ENCODE measurements at regions not wholly inside any gene's neighbourhood (a gene's known extent, or its start where the extent isn't known, plus 50 kb on each side); places are given as distances from the start of the nearest gene placed in this dataset.

GRCh38 chrX:42597481-42597880, 180.5 kb downstream of the PPP1R2C start:
- no peak overlapping the region for H3K4me3 Mint-ChIP-seq
- no peaks in the 10 kb centered on the region for H3K36me3 Mint-ChIP-seq (ENCODE audit: low read depth)
- no peaks in the 10 kb centered on the region for H3K27me3 Mint-ChIP-seq (ENCODE audit: low read depth)
- no peak overlapping the region for H3K27ac Mint-ChIP-seq
- no peaks in the 10 kb centered on the region for H3K4me1 Mint-ChIP-seq (ENCODE audit: low read depth)
- no peaks in the 10 kb centered on the region for H3K9me3 Mint-ChIP-seq

- no peak overlapping the region for H3K27ac Mint-ChIP-seq
- H3K36me3 Mint-ChIP-seq (ENCODE audit: low read depth), result no peaks in the 10 kb centered on the region
- H3K4me1 Mint-ChIP-seq (ENCODE audit: low read depth), result no peaks in the 10 kb centered on the region
- H3K27me3 Mint-ChIP-seq (ENCODE audit: low read depth), result no peaks in the 10 kb centered on the region
- peaks cover 3% of the 10 kb centered on the region for H3K9me3 Mint-ChIP-seq
- H3K4me3 Mint-ChIP-seq, result no peak overlapping the region
These were observed 191.9 kb downstream of the PPP1R2C start for GRCh38 chrX:42585842-42586621.

DNA sequence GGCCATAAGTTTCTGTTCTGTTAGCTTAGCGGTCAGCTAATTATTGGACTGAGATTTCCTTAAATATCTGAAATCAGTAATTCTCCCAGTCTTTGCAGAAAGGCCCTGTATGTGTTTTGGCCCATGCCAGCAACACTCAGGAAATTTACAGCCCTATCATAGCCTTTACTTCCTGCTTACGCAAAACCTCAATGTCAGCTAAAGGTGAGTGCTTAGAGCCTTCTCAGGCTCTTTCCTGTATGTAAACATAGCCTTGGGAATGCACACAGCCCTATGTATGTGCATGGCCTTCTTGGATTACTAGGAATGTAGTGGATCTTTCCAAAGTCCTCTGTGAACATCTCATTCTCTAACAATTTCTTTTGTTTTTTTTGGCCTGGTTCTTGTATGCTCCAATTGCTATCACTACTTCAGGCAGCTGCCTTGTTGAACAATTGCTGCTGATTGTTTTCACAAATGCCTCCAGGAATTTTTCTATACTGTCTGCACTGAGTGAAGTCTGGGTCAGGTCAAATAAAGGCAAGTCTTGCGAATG, 200.0 kb downstream of the PPP1R2C start:
- no peaks in the 10 kb centered on the region for H3K36me3 Mint-ChIP-seq (ENCODE audit: low read depth)
- H3K27ac Mint-ChIP-seq, result no peak overlapping the region
- peaks cover 3% of the 10 kb centered on the region for H3K4me1 Mint-ChIP-seq (ENCODE audit: low read depth)
- H3K4me3 Mint-ChIP-seq, result no peak overlapping the region
- H3K27me3 Mint-ChIP-seq (ENCODE audit: low read depth), result no peaks in the 10 kb centered on the region
- peaks cover 7% of the 10 kb centered on the region for H3K9me3 Mint-ChIP-seq

DNA sequence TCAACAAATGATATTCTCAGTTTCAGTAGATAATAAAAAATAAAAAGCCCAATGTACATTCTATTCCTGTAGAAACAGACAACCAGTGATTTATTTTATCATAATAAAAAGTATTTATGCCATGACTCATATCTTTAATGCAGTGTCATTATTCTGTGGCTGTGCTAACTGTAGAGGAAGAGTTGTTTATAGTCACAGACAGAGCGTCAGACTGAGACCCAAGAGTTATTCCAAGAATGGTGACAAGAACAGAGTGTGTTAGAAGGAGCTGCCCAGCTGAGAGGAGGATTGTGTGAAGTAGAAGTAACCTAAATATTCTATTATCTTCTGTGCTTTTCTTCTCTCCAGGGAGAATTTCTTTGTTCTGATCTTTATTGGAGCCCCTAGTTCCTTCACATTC, 210.7 kb downstream of the PPP1R2C start:
- H3K4me1 Mint-ChIP-seq (ENCODE audit: low read depth), result peaks cover 5% of the 10 kb centered on the region
- H3K9me3 Mint-ChIP-seq, result no peaks in the 10 kb centered on the region
- no peaks in the 10 kb centered on the region for H3K36me3 Mint-ChIP-seq (ENCODE audit: low read depth)
- no peak overlapping the region for H3K27ac Mint-ChIP-seq
- H3K27me3 Mint-ChIP-seq (ENCODE audit: low read depth), result no peaks in the 10 kb centered on the region
- no peak overlapping the region for H3K4me3 Mint-ChIP-seq

DNA sequence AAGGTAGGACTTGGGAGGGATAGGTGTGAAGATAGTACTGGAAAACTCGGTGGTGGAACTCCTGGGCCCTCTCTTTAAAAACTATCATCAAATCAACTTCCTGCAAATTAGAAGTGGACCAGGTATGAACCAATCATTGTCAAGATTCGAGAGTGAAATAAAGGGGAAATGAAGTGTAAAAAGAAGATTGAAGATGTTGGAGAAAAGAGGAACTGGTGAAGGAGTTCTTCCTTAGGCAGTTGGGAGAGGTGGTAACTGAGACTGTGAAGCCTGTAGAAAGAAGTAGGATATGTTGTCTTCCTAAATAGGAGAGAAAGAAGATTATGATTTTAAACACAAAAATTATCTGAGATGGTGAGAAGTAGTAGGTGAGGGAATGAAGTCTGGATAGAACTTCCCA, 212.2 kb downstream of the PPP1R2C start:
- Mint-ChIP-seq H3K27ac (no peak overlapping the region), H3K9me3 (no peaks in the 10 kb centered on the region)

DNA sequence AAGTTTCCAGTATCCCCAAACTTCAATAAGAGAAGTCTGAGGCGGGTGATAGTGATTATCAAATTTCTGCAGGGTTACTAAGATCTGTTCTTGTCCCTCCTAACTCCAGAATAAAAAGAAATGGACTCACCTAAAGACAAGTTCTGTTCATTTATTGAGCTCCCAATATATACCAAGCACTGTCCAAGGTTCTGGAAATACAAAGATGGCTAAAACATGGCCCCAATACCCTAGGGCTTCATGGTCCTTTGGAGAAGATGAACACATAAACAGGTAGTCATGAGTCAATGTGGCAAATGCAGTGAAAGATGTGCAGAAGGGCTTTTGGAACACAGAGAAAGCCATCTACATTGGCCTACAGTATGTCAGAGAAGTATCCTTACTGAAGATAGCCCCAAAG, 231.2 kb downstream of the PPP1R2C start:
- Mint-ChIP-seq H3K9me3 (no peaks in the 10 kb centered on the region), H3K36me3 (ENCODE audit: low read depth) (no peaks in the 10 kb centered on the region), H3K27ac (no peak overlapping the region), H3K4me1 (ENCODE audit: low read depth) (no peaks in the 10 kb centered on the region), H3K4me3 (no peak overlapping the region), H3K27me3 (ENCODE audit: low read depth) (no peaks in the 10 kb centered on the region)

More for the DNA sequence above, 212.2 kb downstream of the PPP1R2C start:
- Mint-ChIP-seq H3K4me3 (no peak overlapping the region), H3K36me3 (ENCODE audit: low read depth) (no peaks in the 10 kb centered on the region), H3K4me1 (ENCODE audit: low read depth) (peaks cover 5% of the 10 kb centered on the region), H3K27me3 (ENCODE audit: low read depth) (no peaks in the 10 kb centered on the region)

- H3K36me3 Mint-ChIP-seq (ENCODE audit: low read depth), result no peaks in the 10 kb centered on the region
- no peak overlapping the region for H3K27ac Mint-ChIP-seq
- no peaks in the 10 kb centered on the region for H3K9me3 Mint-ChIP-seq
- H3K4me3 Mint-ChIP-seq, result no peak overlapping the region
- H3K27me3 Mint-ChIP-seq (ENCODE audit: low read depth), result no peaks in the 10 kb centered on the region
- no peaks in the 10 kb centered on the region for H3K4me1 Mint-ChIP-seq (ENCODE audit: low read depth)
These were observed 233.1 kb downstream of the PPP1R2C start for GRCh38 chrX:42544883-42545282.

- peaks cover 6% of the 10 kb centered on the region for H3K4me1 Mint-ChIP-seq (ENCODE audit: low read depth)
- H3K27me3 Mint-ChIP-seq (ENCODE audit: low read depth), result no peaks in the 10 kb centered on the region
- no peaks in the 10 kb centered on the region for H3K9me3 Mint-ChIP-seq
- no peak overlapping the region for H3K4me3 Mint-ChIP-seq
- H3K27ac Mint-ChIP-seq, result no peak overlapping the region
- H3K36me3 Mint-ChIP-seq (ENCODE audit: low read depth), result no peaks in the 10 kb centered on the region
These were observed 236.4 kb downstream of the PPP1R2C start for GRCh38 chrX:42541554-42541953.

- H3K27ac Mint-ChIP-seq, result no peak overlapping the region
- H3K4me3 Mint-ChIP-seq, result no peak overlapping the region
- no peaks in the 10 kb centered on the region for H3K9me3 Mint-ChIP-seq
- peaks cover 6% of the 10 kb centered on the region for H3K4me1 Mint-ChIP-seq (ENCODE audit: low read depth)
- H3K36me3 Mint-ChIP-seq (ENCODE audit: low read depth), result no peaks in the 10 kb centered on the region
- H3K27me3 Mint-ChIP-seq (ENCODE audit: low read depth), result no peaks in the 10 kb centered on the region
These were observed 237.8 kb downstream of the PPP1R2C start for GRCh38 chrX:42540146-42540545.

GRCh38 chrX:42538405-42538804, 239.6 kb downstream of the PPP1R2C start:
- Mint-ChIP-seq H3K4me3 (no peak overlapping the region), H3K27ac (no peak overlapping the region), H3K9me3 (no peaks in the 10 kb centered on the region), H3K4me1 (ENCODE audit: low read depth) (peaks cover 6% of the 10 kb centered on the region), H3K36me3 (ENCODE audit: low read depth) (no peaks in the 10 kb centered on the region), H3K27me3 (ENCODE audit: low read depth) (no peaks in the 10 kb centered on the region)

DNA sequence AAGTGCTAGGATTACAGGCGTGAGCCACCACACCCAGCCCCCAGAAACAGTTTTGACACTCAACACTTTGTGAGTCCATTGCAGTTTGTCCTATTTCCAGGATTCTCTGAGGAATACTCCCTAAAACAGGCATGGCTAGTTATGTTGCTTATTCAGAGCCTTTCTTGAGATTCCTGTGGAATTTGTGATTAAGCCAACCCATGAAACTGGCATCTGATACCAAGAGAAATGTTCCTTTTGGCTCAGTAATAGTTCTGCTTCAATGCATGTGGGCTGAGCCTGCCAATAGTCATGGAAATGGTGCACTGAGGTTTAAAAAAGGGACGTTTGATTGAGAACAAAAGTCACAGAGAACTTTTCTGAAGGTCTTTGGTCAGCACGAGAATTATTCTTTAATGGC, 241.7 kb downstream of the PPP1R2C start:
- H3K4me1 Mint-ChIP-seq (ENCODE audit: low read depth), result peaks cover 6% of the 10 kb centered on the region
- H3K27me3 Mint-ChIP-seq (ENCODE audit: low read depth), result no peaks in the 10 kb centered on the region
- H3K27ac Mint-ChIP-seq, result no peak overlapping the region
- no peaks in the 10 kb centered on the region for H3K9me3 Mint-ChIP-seq
- no peak overlapping the region for H3K4me3 Mint-ChIP-seq
- no peaks in the 10 kb centered on the region for H3K36me3 Mint-ChIP-seq (ENCODE audit: low read depth)

DNA sequence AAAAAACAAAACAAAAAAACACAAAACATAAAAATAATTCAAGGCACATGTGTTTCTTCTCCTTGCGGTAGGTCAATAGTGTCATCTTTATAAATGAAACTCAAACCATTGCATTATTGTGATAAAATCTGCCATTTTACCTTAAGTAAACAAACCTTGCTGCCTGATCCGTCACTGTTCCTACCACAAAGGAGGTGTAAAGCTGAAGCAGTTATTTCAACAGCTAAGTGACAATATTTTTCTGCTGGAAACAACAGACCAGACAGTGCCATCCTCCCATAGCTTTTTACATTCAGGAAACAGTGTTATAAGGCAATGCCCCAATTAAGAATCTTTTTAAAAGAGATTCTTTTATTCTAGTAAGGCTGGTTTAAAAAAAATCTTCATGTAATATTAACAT, 242.7 kb downstream of the PPP1R2C start:
- Mint-ChIP-seq H3K9me3 (no peaks in the 10 kb centered on the region), H3K36me3 (ENCODE audit: low read depth) (no peaks in the 10 kb centered on the region), H3K27ac (no peak overlapping the region), H3K4me1 (ENCODE audit: low read depth) (peaks cover 8% of the 10 kb centered on the region), H3K4me3 (no peak overlapping the region), H3K27me3 (ENCODE audit: low read depth) (no peaks in the 10 kb centered on the region)

DNA sequence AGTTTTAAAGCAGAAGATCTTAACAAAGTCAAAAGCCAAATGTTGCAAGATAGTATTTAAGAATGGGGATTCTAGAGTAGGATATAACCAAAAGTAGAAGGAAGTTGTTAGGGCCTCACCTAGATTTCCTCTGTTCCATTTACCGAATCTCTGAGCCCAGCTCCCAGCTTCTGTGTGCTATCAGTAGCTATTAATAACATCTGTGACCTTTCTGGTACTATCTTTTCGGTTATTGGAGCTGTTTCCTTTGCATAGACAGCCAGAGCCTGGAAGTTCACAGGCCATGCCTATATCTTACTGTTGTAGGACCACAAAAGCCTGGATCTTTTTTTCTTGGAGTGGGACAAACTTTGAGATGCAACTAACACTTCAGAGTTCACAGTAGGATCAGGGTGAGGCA, 244.2 kb downstream of the PPP1R2C start:
- H3K4me1 Mint-ChIP-seq (ENCODE audit: low read depth), result peaks cover 8% of the 10 kb centered on the region
- no peaks in the 10 kb centered on the region for H3K9me3 Mint-ChIP-seq
- H3K4me3 Mint-ChIP-seq, result no peak overlapping the region
- H3K27ac Mint-ChIP-seq, result no peak overlapping the region
- H3K36me3 Mint-ChIP-seq (ENCODE audit: low read depth), result no peaks in the 10 kb centered on the region
- H3K27me3 Mint-ChIP-seq (ENCODE audit: low read depth), result no peaks in the 10 kb centered on the region

GRCh38 chrX:42531441-42531840, 246.5 kb downstream of the PPP1R2C start:
- Mint-ChIP-seq H3K27me3 (ENCODE audit: low read depth) (no peaks in the 10 kb centered on the region), H3K4me1 (ENCODE audit: low read depth) (peaks cover 1% of the 10 kb centered on the region), H3K4me3 (no peak overlapping the region), H3K9me3 (no peaks in the 10 kb centered on the region), H3K36me3 (ENCODE audit: low read depth) (no peaks in the 10 kb centered on the region), H3K27ac (no peak overlapping the region)

GRCh38 chrX:42530027-42530426, 247.9 kb downstream of the PPP1R2C start:
- no peak overlapping the region for H3K4me3 Mint-ChIP-seq

More at GRCh38 chrX:42530027-42530426, 247.9 kb downstream of the PPP1R2C start:
- H3K36me3 Mint-ChIP-seq (ENCODE audit: low read depth), result no peaks in the 10 kb centered on the region
- H3K27ac Mint-ChIP-seq, result no peak overlapping the region
- no peaks in the 10 kb centered on the region for H3K9me3 Mint-ChIP-seq
- H3K4me1 Mint-ChIP-seq (ENCODE audit: low read depth), result peaks cover 1% of the 10 kb centered on the region
- H3K27me3 Mint-ChIP-seq (ENCODE audit: low read depth), result no peaks in the 10 kb centered on the region

Data from T-helper 1 cell treated with Interleukin-12 subunit alpha and Interleukin-12 subunit beta and Interleukin-4 antibody, amounts not matched to agents 30 μg/mL and 1 μg/mL, for 36 hours (primary cell).